ENCODE measurements at regions not wholly inside any gene's neighbourhood (a gene's known extent, or its start where the extent isn't known, plus 50 kb on each side); places are given as distances from the start of the nearest gene placed in this dataset.

- TF ChIP-seq, protein P1, sequence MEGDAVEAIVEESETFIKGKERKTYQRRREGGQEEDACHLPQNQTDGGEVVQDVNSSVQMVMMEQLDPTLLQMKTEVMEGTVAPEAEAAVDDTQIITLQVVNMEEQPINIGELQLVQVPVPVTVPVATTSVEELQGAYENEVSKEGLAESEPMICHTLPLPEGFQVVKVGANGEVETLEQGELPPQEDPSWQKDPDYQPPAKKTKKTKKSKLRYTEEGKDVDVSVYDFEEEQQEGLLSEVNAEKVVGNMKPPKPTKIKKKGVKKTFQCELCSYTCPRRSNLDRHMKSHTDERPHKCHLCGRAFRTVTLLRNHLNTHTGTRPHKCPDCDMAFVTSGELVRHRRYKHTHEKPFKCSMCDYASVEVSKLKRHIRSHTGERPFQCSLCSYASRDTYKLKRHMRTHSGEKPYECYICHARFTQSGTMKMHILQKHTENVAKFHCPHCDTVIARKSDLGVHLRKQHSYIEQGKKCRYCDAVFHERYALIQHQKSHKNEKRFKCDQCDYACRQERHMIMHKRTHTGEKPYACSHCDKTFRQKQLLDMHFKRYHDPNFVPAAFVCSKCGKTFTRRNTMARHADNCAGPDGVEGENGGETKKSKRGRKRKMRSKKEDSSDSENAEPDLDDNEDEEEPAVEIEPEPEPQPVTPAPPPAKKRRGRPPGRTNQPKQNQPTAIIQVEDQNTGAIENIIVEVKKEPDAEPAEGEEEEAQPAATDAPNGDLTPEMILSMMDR (IDR thresholded peaks at IDR 0.05; ENCODE audit: insufficient read depth, low read length, poor library complexity, severe bottlenecking) = no peak
- no peak for TF ChIP-seq EZH2phosphoT487 (conservative IDR thresholded peaks at IDR 0.05; ENCODE audit: low read length)
Observed at GRCh38 chr15:39340903-39341645, 239.8 kb upstream of the THBS1 start.

Data from SU-DHL-6 (cell line).